ENCODE measurements at regions not wholly inside any gene's neighbourhood (a gene's known extent, or its start where the extent isn't known, plus 50 kb on each side); places are given as distances from the start of the nearest gene placed in this dataset.
"Not testable (repeated sequence)": the region's sequence is repeated elsewhere in the genome, so short reads cannot be mapped to it uniquely, and the experiment has no call there.

- not testable (repeated sequence) for TF ChIP-seq POLR2AphosphoS5 (IDR thresholded peaks at IDR 0.05; ENCODE audit: low read depth); REST (IDR thresholded peaks at IDR 0.05; ENCODE audit: insufficient replicate concordance, low read depth); GABPA (IDR thresholded peaks at IDR 0.05; ENCODE audit: low read depth)
- TF ChIP-seq, protein P1, sequence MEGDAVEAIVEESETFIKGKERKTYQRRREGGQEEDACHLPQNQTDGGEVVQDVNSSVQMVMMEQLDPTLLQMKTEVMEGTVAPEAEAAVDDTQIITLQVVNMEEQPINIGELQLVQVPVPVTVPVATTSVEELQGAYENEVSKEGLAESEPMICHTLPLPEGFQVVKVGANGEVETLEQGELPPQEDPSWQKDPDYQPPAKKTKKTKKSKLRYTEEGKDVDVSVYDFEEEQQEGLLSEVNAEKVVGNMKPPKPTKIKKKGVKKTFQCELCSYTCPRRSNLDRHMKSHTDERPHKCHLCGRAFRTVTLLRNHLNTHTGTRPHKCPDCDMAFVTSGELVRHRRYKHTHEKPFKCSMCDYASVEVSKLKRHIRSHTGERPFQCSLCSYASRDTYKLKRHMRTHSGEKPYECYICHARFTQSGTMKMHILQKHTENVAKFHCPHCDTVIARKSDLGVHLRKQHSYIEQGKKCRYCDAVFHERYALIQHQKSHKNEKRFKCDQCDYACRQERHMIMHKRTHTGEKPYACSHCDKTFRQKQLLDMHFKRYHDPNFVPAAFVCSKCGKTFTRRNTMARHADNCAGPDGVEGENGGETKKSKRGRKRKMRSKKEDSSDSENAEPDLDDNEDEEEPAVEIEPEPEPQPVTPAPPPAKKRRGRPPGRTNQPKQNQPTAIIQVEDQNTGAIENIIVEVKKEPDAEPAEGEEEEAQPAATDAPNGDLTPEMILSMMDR (IDR thresholded peaks at IDR 0.05; ENCODE audit: insufficient read depth, low read length), result not testable (repeated sequence)
Observed at GRCh38 chr21:9648947-9649720, 872.2 kb upstream of the TPTE start.

Data from HL-60 (cell line).